CD4-positive, alpha-beta T cell treated with Interleukin-1 beta for 1 hour (primary cell): ENCODE measurements at regions not wholly inside any gene's neighbourhood (a gene's known extent, or its start where the extent isn't known, plus 50 kb on each side); places are given as distances from the start of the nearest gene placed in this dataset.

Experiments
- DNase-seq, 2 donors: peaks; one replicate each; pipeline ENCODE4 v3.0.0-alpha.2; 2020 to 2022

DNA sequence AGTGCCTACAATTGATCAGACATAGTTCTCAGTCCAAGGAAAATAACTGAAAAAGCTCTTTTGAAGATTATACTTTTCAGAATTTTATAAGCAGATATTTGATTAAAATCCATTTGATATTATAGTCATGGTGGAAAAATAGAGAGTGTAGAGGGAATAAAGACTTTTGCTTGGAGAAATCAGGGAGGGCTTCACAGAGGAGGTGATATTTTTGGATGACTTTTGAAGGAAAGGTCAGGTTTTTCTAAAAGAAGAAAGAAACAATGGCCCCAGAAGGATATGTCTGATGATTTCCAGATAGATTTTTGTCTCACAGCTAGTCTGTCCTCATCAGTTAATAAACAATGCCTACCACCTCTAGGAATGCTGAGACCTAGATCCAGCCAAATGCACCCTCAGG lies 806.3 kb upstream of the CELF2 start:
- DNase-seq: no peak

GRCh38 chr10:10213237-10213636 lies 804.4 kb upstream of the CELF2 start:
- DNase-seq: no peak

DNA sequence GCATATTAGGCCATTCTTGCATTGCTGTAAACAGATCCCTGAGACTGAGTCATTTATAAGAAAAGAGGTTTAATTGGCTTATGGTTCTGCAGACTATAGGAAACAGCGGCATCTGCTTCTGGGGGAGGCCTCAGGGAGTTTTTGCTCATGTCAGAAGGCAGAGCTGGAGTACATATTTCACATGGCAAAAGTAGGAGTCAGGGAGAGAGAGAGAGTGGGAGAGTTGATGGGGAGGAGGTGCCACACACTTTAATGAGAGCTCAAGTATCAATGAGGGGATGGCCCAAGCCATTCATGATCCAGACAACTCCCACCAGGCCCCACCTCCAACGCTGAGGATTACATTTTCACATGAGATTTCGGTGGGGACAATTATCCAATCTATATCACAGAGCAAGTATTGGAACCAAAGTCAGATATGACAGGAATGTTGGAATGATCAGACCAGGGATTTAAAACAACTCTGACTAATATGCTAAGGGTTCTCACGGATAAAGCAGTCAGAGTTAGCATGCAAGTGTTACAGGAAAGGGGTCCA lies 795.3 kb upstream of the CELF2 start:
- no peak for DNase-seq

DNA sequence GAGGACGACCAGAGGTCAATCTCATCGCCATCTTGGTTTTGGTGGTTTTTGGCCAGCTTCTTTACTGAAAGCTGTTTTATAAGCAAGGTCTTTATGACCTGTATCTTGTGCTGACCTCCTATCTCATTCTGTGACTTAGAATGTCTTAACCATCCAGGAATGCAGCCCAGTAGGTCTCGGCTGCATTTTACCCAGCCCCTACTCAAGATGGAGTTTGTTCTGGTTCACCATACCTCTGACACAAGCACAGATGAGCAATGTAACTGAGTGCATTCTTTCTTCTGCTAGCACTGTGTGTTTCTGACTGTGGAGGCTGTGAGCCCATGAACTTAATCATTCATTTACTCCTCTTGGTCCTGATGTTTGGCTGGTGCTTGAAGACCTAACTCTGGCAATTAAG lies 794.5 kb upstream of the CELF2 start:
- no peak for DNase-seq

DNA sequence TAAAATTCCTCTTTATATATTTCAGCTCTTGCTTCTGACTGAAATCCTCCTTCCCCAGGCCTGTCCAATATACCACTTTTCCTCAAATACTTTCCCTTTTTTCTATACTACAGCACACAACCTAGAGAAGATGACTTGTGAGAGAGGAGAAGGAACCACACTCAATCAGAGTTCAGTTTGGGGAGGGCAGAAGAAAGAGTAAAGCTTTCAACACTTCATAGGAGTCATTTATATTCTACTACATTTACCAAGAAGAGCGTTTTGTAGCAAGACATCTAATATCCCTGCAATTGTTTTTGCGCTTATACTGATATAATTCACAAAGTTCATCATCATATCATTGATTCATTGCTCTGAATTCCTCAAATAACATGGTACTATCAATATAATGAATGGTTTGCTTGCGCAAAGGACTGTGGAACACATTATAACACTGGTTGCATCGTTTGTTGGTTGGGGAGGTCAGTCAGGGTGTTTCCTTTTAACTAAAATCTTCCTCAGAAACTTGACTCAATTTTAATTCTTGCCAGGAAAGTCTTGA lies 792.5 kb upstream of the CELF2 start:
- DNase-seq: no peak

DNA sequence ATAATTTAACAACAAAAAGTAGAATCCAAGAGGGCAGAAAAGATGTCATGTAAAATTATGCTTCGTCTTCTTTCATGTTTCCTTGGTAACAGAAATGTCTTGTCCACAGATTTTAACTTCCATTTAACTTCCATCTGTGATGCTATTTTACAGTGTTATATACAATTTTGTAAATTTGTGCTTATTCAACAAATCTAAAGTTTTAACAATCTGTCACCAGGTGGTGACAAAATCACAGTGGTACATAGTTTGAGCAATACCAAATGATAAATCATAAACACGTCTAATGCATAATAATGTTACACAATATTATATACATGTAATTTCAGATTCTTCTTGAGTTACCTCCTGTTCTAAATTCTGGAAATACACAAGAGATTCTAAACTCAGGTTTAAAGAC lies 784.4 kb upstream of the CELF2 start:
- no peak for DNase-seq

GRCh38 chr10:10235003-10235402 lies 782.7 kb upstream of the CELF2 start:
- DNase-seq: no peak

GRCh38 chr10:10247585-10247984 lies 770.1 kb upstream of the CELF2 start:
- no peak for DNase-seq

DNA sequence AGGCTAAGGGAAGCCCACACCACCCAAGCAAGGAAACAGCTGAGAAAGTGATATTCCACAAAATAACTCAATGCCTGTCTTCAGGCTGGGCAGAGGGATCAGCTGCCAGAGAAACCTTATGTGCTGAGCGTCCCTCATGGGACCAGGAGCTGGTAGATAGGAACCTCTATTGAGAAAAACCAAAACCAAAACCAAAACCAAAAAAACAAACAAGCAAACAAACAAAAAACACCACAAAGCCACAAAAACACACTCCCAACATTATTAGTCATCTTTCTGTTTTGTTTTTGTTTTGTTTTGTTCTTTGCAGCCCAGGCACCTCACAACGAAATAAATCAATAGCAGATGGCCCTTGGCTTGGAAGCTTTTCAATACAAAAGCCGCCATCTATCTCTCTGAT lies 760.8 kb upstream of the CELF2 start:
- no peak for DNase-seq

GRCh38 chr10:10259013-10259412 lies 758.7 kb upstream of the CELF2 start:
- DNase-seq: no peak

DNA sequence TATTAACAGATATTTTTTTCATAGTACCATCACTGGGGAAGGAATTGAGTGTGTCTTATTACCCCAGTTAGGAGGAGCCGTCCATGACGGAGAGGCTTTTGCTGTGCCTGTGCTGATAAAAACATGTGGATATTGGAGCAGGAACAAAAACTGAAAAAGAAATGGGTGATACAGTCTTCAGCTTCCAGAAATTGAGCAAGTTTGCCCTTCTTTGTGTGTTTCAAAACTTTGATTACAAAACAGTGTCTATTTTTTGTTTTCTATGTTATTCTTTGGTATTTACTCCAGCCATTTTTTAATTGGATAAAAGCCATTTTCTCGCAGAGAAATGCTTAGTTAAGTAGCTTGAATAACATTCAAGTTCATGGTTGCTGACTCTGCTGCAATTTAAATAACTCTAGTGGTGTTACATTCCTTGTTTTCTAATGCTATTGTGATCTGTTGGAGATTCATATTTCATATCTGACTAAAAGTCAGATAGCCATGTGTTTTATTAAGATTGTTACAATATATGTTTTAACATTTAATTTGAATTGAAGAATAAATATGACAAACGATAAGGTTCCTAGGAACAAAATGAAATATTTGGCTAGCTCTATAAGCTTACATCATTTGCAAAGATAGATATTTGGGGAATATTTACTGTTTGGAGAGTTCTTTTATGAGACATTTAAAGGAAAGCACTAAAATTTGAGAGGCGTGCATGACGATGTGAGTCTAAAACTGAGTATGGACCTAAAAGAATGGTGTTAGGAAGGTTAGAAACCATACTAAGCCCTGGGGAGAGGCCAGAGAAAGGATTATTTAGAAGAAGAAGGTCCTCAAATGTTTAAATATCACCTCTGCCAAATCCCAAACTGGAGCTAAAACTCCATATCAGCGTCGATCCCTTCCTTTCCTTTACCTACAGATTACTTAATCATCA lies 747.3 kb upstream of the CELF2 start:
- no peak for DNase-seq

DNA sequence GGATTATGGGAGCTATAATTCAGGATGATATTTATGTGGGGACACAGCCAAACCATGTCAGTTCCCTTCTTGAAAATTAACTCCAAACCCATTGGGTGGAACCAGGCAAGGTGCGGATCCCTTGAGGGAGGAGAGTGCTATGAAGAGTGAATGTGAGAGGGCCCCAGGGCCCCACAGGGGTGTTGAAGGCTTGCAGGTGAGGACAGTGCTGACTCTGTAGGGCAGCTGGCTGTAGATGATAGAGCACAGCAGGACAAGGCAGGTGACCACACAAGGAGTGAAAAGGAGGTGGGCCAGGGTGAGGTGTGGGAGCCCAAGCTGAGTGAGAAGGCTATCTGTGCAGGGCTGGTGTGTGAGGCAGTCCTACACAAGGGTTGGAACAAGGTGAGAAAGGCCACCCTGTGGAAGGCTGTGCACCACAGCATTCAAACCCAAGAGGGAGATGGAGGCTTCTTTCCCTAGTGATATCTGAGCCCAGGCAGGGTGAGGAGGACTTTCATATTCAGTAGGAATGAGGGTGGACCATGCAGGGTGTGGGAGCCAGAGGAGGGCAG lies 746.0 kb upstream of the CELF2 start:
- no peak for DNase-seq

DNA sequence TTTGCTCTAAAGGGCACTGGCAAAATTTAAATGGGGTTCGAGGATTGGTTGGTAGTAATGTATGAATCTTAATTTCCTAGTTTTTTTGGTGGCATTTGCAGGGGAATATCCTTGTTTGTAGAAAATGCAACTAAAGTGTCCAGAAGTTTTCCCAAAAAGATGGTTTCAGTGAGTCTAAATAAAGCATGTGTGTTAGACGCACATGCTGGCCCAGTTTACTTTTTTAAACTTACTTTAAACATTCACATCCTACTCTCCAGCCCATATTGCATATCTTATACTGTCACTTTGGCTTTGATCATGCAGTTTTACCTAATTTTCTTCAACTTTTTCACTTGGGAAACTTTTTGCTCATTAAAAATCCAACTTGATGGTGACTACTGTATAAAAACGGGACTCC lies 744.0 kb upstream of the CELF2 start:
- DNase-seq: no peak

DNA sequence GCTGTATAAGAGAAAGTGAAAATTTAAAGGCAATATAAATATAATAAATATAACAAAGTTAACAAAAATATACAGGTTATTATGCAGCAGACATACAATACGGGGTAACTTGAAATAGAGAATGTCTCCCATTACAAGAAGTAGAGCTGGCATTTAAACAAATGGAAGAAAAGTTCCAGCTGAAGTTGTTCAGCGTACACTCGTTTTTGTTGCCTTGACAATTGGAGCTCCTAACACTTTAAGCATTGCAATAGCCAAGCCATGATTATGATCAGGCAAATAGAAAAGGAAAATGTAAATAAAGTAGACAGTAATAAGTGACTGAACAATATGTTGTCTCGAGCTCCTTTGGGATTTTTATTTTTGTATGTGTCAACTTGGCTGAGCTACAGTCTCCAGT lies 737.8 kb upstream of the CELF2 start:
- DNase-seq: no peak

GRCh38 chr10:10292501-10292900 lies 725.2 kb upstream of the CELF2 start:
- no peak for DNase-seq

- no peak for DNase-seq
Measured at GRCh38 chr10:10293041-10293440, 724.6 kb upstream of the CELF2 start.

DNA sequence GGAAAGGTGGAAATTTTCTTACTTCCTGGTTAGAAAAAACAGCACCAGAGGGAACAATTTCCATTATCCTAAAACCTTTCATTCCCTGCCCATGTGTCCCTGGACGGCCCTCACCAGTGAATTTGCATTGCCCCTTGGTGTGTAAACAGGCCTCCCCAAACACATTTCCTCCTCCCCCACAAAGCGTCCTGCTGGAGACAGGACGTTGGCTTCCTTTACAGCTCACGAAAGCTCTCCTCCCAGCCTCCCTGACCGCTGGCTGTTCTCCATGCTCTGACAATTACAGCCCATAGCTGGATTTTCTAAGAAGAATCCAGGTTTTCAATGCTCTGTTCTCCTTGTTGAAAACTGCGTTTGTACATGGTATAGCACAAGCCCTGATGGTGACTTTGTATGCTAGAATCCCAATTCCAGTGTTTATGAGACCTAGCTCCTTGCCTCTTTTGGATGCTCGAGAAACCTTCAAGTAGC lies 724.2 kb upstream of the CELF2 start:
- DNase-seq: no peak

- DNase-seq: no peak
Measured at GRCh38 chr10:10294184-10294880, 723.3 kb upstream of the CELF2 start.

- no peak for DNase-seq
Measured at GRCh38 chr10:10294881-10295529, 722.7 kb upstream of the CELF2 start.

- no peak for DNase-seq
Measured at GRCh38 chr10:10295537-10295936, 722.1 kb upstream of the CELF2 start.

GRCh38 chr10:10302689-10303088 lies 715.0 kb upstream of the CELF2 start:
- no peak for DNase-seq

DNA sequence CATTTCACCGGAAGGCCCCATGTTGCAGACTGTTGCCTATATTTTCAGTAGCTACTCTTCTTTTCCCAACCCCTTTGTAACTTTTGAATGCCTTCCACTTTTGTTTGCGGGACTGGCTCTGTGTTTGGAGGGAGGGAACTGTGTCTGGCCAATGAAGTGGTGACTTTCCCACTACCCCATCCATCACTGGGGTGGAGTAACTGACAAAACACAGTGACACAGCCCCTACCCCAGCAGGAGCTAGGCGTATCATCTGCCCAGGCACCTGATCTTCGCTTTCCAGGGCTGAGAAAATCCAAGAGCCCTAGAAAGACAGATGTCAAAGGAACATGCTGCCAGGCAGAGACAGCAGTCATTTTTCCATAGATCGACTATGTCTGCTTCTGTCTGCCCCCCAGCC lies 710.6 kb upstream of the CELF2 start:
- DNase-seq: no peak

- DNase-seq: no peak
Measured at GRCh38 chr10:10307551-10307950, 710.1 kb upstream of the CELF2 start.
